ENCODE measurements at regions not wholly inside any gene's neighbourhood (a gene's known extent, or its start where the extent isn't known, plus 50 kb on each side); places are given as distances from the start of the nearest gene placed in this dataset.

- H3K4me2 ChIP-seq (ENCODE audit: control insufficient read depth, insufficient read depth): no peak overlapping the region
- CTCF ChIA-PET: no interaction called here
- H3K9ac ChIP-seq (ENCODE audit: control insufficient read depth, insufficient read depth, low read length): no peak overlapping the region
- in situ Hi-C loops (cut with MboI) (no loop called here), intact Hi-C loops (cut with micrococcal nuclease; ENCODE audit: unreplicated experiment) (no loop called here)
- no peak overlapping the region for H3K4me3 ChIP-seq
- RAD21 ChIA-PET (ENCODE audit: unreplicated experiment): interaction anchor here (0.9 kb wide), 1 partner anchor 28 kb away, joined by 3 read pairs; no protein-coding TSS in a partner anchor
- 0% methylated on average over 1 of the region's 1 CpG for WGBS (ENCODE audit: insufficient coverage, insufficient replicate concordance, low lambda C conversion rate, missing lambda C conversion rate)
- H2AFZ ChIP-seq (ENCODE audit: control insufficient read depth, low read depth, low read length): no peak overlapping the region
- no peaks in the 10 kb centered on the region for H3K9me3 ChIP-seq (replicated peaks; ENCODE audit: control insufficient read depth, insufficient read depth, low read length)
- DNase-seq (ENCODE audit: low read depth, low spot score) (no peak), FAIRE-seq (no peak), ATAC-seq (no peak)
- SMC1A ChIA-PET (ENCODE audit: uncharacterized antibody, unreplicated experiment): no interaction called here
- no peaks in the 10 kb centered on the region for H3K36me3 ChIP-seq (ENCODE audit: control insufficient read depth in 2 of 2, insufficient read depth in 2 of 2, low read length in 1 of 2)
- H3K27ac ChIP-seq (ENCODE audit: control insufficient read depth, insufficient read depth): no peak overlapping the region
- no peaks in the 10 kb centered on the region for H3K79me2 ChIP-seq (ENCODE audit: control insufficient read depth, insufficient read depth, low read length)
- H3K27me3 ChIP-seq (replicated peaks in 1 of 2; ENCODE audit: control insufficient read depth in 2 of 2, insufficient read depth in 2 of 2, low read length in 1 of 2): no peaks in the 10 kb centered on the region
- BruUV-seq (replicated peaks): no TSS peak
- POLR2A ChIA-PET: no interaction called here
- no peaks in the 10 kb centered on the region for H3K4me1 ChIP-seq (ENCODE audit: control insufficient read depth, insufficient read depth, low read length)
- H4K20me1 ChIP-seq (ENCODE audit: control insufficient read depth, insufficient read depth): no peaks in the 10 kb centered on the region
- TF ChIP-seq PKNOX1 (IDR thresholded peaks at IDR 0.05) (no peak), HCFC1 (IDR thresholded peaks at IDR 0.05; ENCODE audit: low read length) (no peak), RELA (IDR thresholded peaks at IDR 0.05; ENCODE audit: borderline replicate concordance, partially characterized antibody) (no peak), BCL3 (IDR thresholded peaks at IDR 0.05; ENCODE audit: borderline replicate concordance, insufficient read depth, low read depth, low read length, poor library complexity, severe bottlenecking) (no peak), MAX (IDR thresholded peaks at IDR 0.05; ENCODE audit: low read depth, low read length) (no peak), ZNF592 (IDR thresholded peaks at IDR 0.05) (no peak), SPI1 (IDR thresholded peaks at IDR 0.05; ENCODE audit: borderline replicate concordance, insufficient read depth, low read depth, low read length) (no peak), CTCF (IDR thresholded peaks at IDR 0.05 in 2 of 3, conservative IDR thresholded peaks at IDR 0.05 in 1 of 3; ENCODE audit: control insufficient read depth in 2 of 3, extremely low read depth in 1 of 3, insufficient read depth in 1 of 3, low read depth in 3 of 3, low read length in 3 of 3) (no peak), ESRRA (IDR thresholded peaks at IDR 0.05; ENCODE audit: low read length) (no peak), ZNF687 (IDR thresholded peaks at IDR 0.05) (no peak), SIN3A (IDR thresholded peaks at IDR 0.05; ENCODE audit: low read depth, low read length) (no peak)
Measured at GRCh38 chr4:83810428-83810827, 274.5 kb downstream of the GPAT3 start.
